HepG2 (cell line): ENCODE measurements at regions not wholly inside any gene's neighbourhood (a gene's known extent, or its start where the extent isn't known, plus 50 kb on each side); places are given as distances from the start of the nearest gene placed in this dataset.

Source experiments
- ATAC-seq: fragments of 200-7000 bp; cut with Tn5 transposase; 3 replicates; pipeline ENCODE4 v1.9.1; 2020; ENCODE audit warnings: mild to moderate bottlenecking, moderate library complexity
- BruUV-seq: library from RNA; stranded (reverse); fragments of 400-500 nt; replicated peaks from 2 replicates; lab custom pipeline; 2021; lab: Mats Ljungman, UMichigan
- CTCF ChIA-PET: fragments of 300-600 bp; formaldehyde crosslinking; extraction: SDS; loops from one replicate; lab custom pipeline; 2021; ENCODE audit warnings: low total read pairs, inconsistent platforms, low intra/inter-chr PET ratio; lab: Yijun Ruan, JAX
- POLR2A ChIA-PET: fragments of 350-600 bp; sonication (Branson Sonifier 250); formaldehyde crosslinking; loops from one replicate; lab custom pipeline; 2020; ENCODE audit warnings: antibody characterized with exemption, inconsistent platforms; lab: Yijun Ruan, JAX
- DNase-seq: peaks from one replicate; pipeline ENCODE4 v3.0.0-alpha.2; 2015; ENCODE audit warnings: low spot score
- FAIRE-seq: peaks from 3 replicates; lab custom pipeline; 2011; peaks lifted over from hg19 to GRCh38; lab: Jason Lieb, UNC
- H2AFZ ChIP-seq: one replicate; pipeline ENCODE4 v1.6.1; 2011; ENCODE audit warnings: low read length, inconsistent platforms
- H3K27ac ChIP-seq: fragments of 300-600 bp; 3 replicates; pipeline ENCODE4 v1.8.0; 2011; ENCODE audit warnings: mixed run types, mild to moderate bottlenecking, mixed read lengths, low read length, inconsistent platforms; ENCODE audit not compliant: insufficient read depth; ENCODE audit errors: extremely low read length
- H3K27me3 ChIP-seq, 2 experiments: fragments of 200-600 bp in 1 of 2; 2 replicates in 1 of 2; 3 replicates in 1 of 2; pipeline versions ENCODE4 v1.6.0 to v1.8.0; 2011; ENCODE audit warnings: low read length in 2 of 2, mild to moderate bottlenecking in 2 of 2, moderate library complexity in 2 of 2, inconsistent platforms in 1 of 2; ENCODE audit not compliant: insufficient read depth in 2 of 2, control insufficient read depth in 1 of 2
- H3K36me3 ChIP-seq, 2 experiments: fragments of 200-600 bp in 1 of 2; replicated peaks in 1 of 2; 2 replicates in 1 of 2; 3 replicates in 1 of 2; pipeline versions ENCODE4 v1.5.1 to v1.8.0; 2011; ENCODE audit warnings: low read length in 2 of 2, inconsistent platforms in 1 of 2; ENCODE audit not compliant: insufficient read depth in 2 of 2, control insufficient read depth in 1 of 2
- H3K4me1 ChIP-seq: 2 replicates; pipeline ENCODE4 v1.5.1; 2012; ENCODE audit warnings: low read length, inconsistent platforms; ENCODE audit not compliant: insufficient read depth
- H3K4me2 ChIP-seq: 2 replicates; pipeline ENCODE4 v1.6.0; 2011; ENCODE audit warnings: low read depth, low read length, inconsistent platforms
- H3K4me3 ChIP-seq, 3 experiments: fragments of 200-600 bp in 1 of 3; sonication (generic), shearing (Covaris generic) in 1 of 3; replicated peaks in 1 of 3; 2 replicates each; pipeline ENCODE4 v1.5.1; 2011 to 2016; ENCODE audit warnings: low read length in 3 of 3, inconsistent platforms in 2 of 3, low read depth in 2 of 3, mild to moderate bottlenecking in 2 of 3, control low read depth in 1 of 3, mixed read lengths in 1 of 3; ENCODE audit not compliant: insufficient read depth in 1 of 3
- H3K79me2 ChIP-seq: one replicate; pipeline ENCODE4 v1.6.1; 2011; ENCODE audit warnings: low read length, inconsistent platforms; ENCODE audit not compliant: insufficient read depth
- H3K9ac ChIP-seq: 2 replicates; pipeline ENCODE4 v1.6.0; 2011; ENCODE audit warnings: mild to moderate bottlenecking, low read depth, low read length, inconsistent platforms; ENCODE audit not compliant: insufficient read depth
- H3K9me3 ChIP-seq: 2 replicates; pipeline ENCODE4 v1.5.1; 2012; ENCODE audit warnings: mild to moderate bottlenecking, low read length
- H4K20me1 ChIP-seq: 2 replicates; pipeline ENCODE4 v1.6.0; 2011; ENCODE audit warnings: inconsistent platforms, mild to moderate bottlenecking, low read length, moderate library complexity; ENCODE audit not compliant: insufficient read depth
- ATF4 ChIP-seq, 2 experiments: fragments of 450-650 bp in 1 of 2; sonication (generic) in 1 of 2; formaldehyde crosslinking; IDR thresholded peaks; 2 replicates each; pipeline versions ENCODE4 v1.5.0 to v1.8.0; 2020 to 2022; ENCODE audit warnings: mild to moderate bottlenecking in 1 of 2, missing genetic modification reagents in 1 of 2
- BCL6 ChIP-seq: IDR thresholded peaks from 2 replicates; pipeline ENCODE4 v1.6.1; 2016; ENCODE audit warnings: missing genetic modification reagents, missing compliant biosample characterization
- BRCA1 ChIP-seq: sonication (generic); formaldehyde crosslinking; IDR thresholded peaks from 2 replicates; pipeline ENCODE4 v1.4.0; 2020; ENCODE audit warnings: missing genetic modification reagents
- FOSL2 ChIP-seq: sonication (generic); formaldehyde crosslinking; IDR thresholded peaks from 2 replicates; pipeline ENCODE4 v1.4.0; 2020; ENCODE audit warnings: missing genetic modification reagents
- FOXC1 ChIP-seq: sonication (generic); formaldehyde crosslinking; IDR thresholded peaks from 2 replicates; pipeline ENCODE4 v1.8.0; 2022; ENCODE audit warnings: mild to moderate bottlenecking, missing genetic modification reagents, borderline replicate concordance
- GZF1 ChIP-seq: sonication (generic); formaldehyde crosslinking; IDR thresholded peaks from 2 replicates; pipeline ENCODE4 v1.5.1; 2020; ENCODE audit warnings: mild to moderate bottlenecking, missing genetic modification reagents
- HMG20B ChIP-seq: conservative IDR thresholded peaks from 2 replicates; pipeline ENCODE4 v1.6.1; 2016; ENCODE audit warnings: missing genetic modification reagents, missing compliant biosample characterization
- HOXD1 ChIP-seq: sonication (generic); formaldehyde crosslinking; IDR thresholded peaks from 2 replicates; pipeline ENCODE4 v1.5.0; 2020; ENCODE audit warnings: missing genetic modification reagents
- NR0B2 ChIP-seq: sonication (generic); formaldehyde crosslinking; IDR thresholded peaks from 2 replicates; pipeline ENCODE4 v1.4.0; 2020; ENCODE audit warnings: mild to moderate bottlenecking, missing genetic modification reagents
- POLR2G ChIP-seq: fragments of 200-400 bp; formaldehyde crosslinking; IDR thresholded peaks from 2 replicates; pipeline ENCODE4 v1.6.1; 2018; ENCODE audit warnings: mild to moderate bottlenecking, low read depth, low read length, moderate library complexity
- SALL2 ChIP-seq: sonication (generic); formaldehyde crosslinking; IDR thresholded peaks from 2 replicates; pipeline ENCODE4 v1.8.1; 2023; ENCODE audit warnings: mild to moderate bottlenecking, missing genetic modification reagents, inconsistent platforms
- TBL1XR1 ChIP-seq: fragments of 150-350 bp; IDR thresholded peaks from 2 replicates; pipeline ENCODE4 v1.6.1; 2014; ENCODE audit warnings: borderline replicate concordance, low read length; ENCODE audit not compliant: partially characterized antibody
- ZBTB38 ChIP-seq: sonication (generic); formaldehyde crosslinking; IDR thresholded peaks from 2 replicates; pipeline ENCODE4 v1.5.1; 2020; ENCODE audit warnings: mild to moderate bottlenecking, missing genetic modification reagents
- ZBTB44 ChIP-seq: sonication (generic); formaldehyde crosslinking; IDR thresholded peaks from 2 replicates; pipeline ENCODE4 v1.4.0; 2020; ENCODE audit warnings: missing genetic modification reagents
- ZFP41 ChIP-seq: sonication (generic); formaldehyde crosslinking; IDR thresholded peaks from 2 replicates; pipeline ENCODE4 v1.4.0; 2020; ENCODE audit warnings: mild to moderate bottlenecking, missing genetic modification reagents, borderline replicate concordance
- ZNF543 ChIP-seq: sonication (generic); formaldehyde crosslinking; IDR thresholded peaks from 2 replicates; pipeline ENCODE4 v1.4.0; 2020; ENCODE audit warnings: mild to moderate bottlenecking, missing genetic modification reagents
- ZNF616 ChIP-seq: sonication (generic); formaldehyde crosslinking; IDR thresholded peaks from 2 replicates; pipeline ENCODE4 v1.5.0; 2020; ENCODE audit warnings: low read depth, mild to moderate bottlenecking, missing genetic modification reagents
- WGBS: methylation state at CpG from one replicate; pipeline ENCODE4 v1.1.6; 2017; ENCODE audit warnings: low lambda C conversion rate; 5-methylcytosine and 5-hydroxymethylcytosine counted together
- in situ Hi-C: cut with HindIII; loops from 2 replicates; pipeline ENCODE4 v1.10.0; 2017; ENCODE audit warnings: low pct_unique_long_range_greater_than_20kb; ENCODE audit not compliant: extremely low pct_ligation_motif_present
- intact Hi-C: fragments of 100-400 bp; cut with micrococcal nuclease; formaldehyde crosslinking; loops from one replicate; pipeline ENCODE4 v1.10.0; 2022; ENCODE audit not compliant: unreplicated experiment

- TF ChIP-seq TBL1XR1 (no peak), FOXC1 (no peak), ZNF616 (no peak), ZBTB44 (CRISPR knock-in tag) (no peak), ZFP41 (CRISPR knock-in tag) (no peak), SALL2 (no peak), POLR2G (no peak), NR0B2 (CRISPR knock-in tag) (no peak), GZF1 (no peak), FOSL2 (CRISPR knock-in tag) (peak; percentile 86), BRCA1 (no peak)
Measured at GRCh38 chr2:234823877-234824376, 127.9 kb upstream of the SH3BP4 start (continued).

GRCh38 chr2:234823196-234823876 lies 128.5 kb upstream of the SH3BP4 start:
- DNase-seq = no peak
- ChIA-PET POLR2A (interaction anchor here (0.8 to 1.8 kb wide), 20 partner anchors 11 to 153 kb away, joined by 3 to 15 read pairs (median 4); no protein-coding TSS in a partner anchor), CTCF (no interaction called here)
- no TSS peak for BruUV-seq
- H2AFZ ChIP-seq = no peak overlapping the region
- peak overlapping the region; percentile 1 for H3K27ac ChIP-seq
- in situ Hi-C loops = no loop called here
- H3K4me2 ChIP-seq = peak overlapping the region; percentile 58
- no peaks in the 10 kb centered on the region for H3K9me3 ChIP-seq
- H3K4me1 ChIP-seq = peaks cover 41% of the 10 kb centered on the region
- WGBS = 27% methylated on average over 7 of the region's 7 CpGs
- peak; percentile 4 for FAIRE-seq
- no peaks in the 10 kb centered on the region for H3K79me2 ChIP-seq
- 0 out of 2 replicates have a peak overlapping the region, but pooled peaks have one; percentile 2 for H3K9ac ChIP-seq
- ATAC-seq = peak; percentile 62
- H3K4me3 ChIP-seq = peak overlapping the region in 1 of 3 experiments; percentile 23; a peak in 2 of 6 replicates
- H3K27me3 ChIP-seq = no peaks in the 10 kb centered on the region
- H4K20me1 ChIP-seq = no peaks in the 10 kb centered on the region
- H3K36me3 ChIP-seq = no peaks in the 10 kb centered on the region
- intact Hi-C loops = no loop called here
- TF ChIP-seq ZBTB38 (0 out of 2 replicates have a peak, but pooled peaks have one; percentile 19), ZNF543 (no peak), HMG20B (no peak), BCL6 (CRISPR knock-in tag) (no peak), HOXD1 (CRISPR knock-in tag) (no peak), ATF4 (CRISPR knock-in tag; IDR thresholded peaks at IDR 0.05) (0 out of 4 replicates have a peak, but pooled peaks of 1 of the 2 experiments have one; percentile 16)
